ENCODE measurements at regions not wholly inside any gene's neighbourhood (a gene's known extent, or its start where the extent isn't known, plus 50 kb on each side); places are given as distances from the start of the nearest gene placed in this dataset.
"Not testable (repeated sequence)": the region's sequence is repeated elsewhere in the genome, so short reads cannot be mapped to it uniquely, and the experiment has no call there.

DNA sequence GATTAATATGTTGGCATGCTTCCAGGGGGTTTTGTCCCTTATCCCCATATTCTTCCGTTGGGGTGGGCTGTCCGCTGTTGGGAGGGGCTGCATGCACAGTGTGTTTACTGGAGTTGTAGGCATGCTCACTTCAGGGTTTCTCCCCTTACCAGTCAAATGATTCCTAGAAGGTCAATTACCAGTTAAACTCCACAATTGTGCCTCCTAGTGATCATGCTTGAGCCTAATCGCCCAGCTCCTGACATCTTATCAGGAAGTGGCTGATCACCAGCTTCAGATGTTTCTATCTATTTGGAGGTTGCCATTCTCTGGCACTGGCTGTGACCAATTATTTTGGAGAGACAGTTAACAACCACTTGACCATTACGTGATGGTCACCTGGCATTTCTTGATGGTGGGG, 1090.0 kb downstream of the SLITRK5 start:
- no peak overlapping the region for H3K4me3 Mint-ChIP-seq
- ATAC-seq (no peak), DNase-seq (no peak)
- peaks cover 0 to 7% (median 0%) of the 10 kb centered on the region in 3 donors for H3K36me3 Mint-ChIP-seq
- H3K27me3 Mint-ChIP-seq, result no peaks in the 10 kb centered on the region
- no peak overlapping the region for H3K27ac Mint-ChIP-seq
- peaks cover 0 to 13% (median 2%) of the 10 kb centered on the region in 9 donors for H3K9me3 Mint-ChIP-seq
- no peaks in the 10 kb centered on the region for H3K4me1 Mint-ChIP-seq
- POLR2A ChIA-PET, result no interaction called here

DNA sequence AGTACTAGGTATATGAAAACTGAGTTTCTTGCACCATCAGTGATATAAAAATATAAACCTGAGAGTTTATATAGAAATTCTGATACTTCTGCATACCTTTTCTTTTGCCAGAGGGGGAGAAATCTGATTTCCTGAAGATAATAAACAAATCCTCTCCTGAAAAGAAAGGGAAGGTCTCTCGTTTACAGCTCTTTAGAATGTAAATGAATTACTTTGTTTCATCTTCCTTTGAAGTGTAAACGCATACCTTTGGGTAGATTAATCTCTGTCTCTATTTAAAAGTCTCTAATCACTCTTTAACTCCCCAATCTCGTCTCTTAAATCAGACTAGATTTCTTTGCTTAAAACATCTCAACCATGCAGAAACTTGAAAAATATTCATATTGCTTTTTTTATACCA, 1092.9 kb downstream of the SLITRK5 start:
- no peaks in the 10 kb centered on the region for H3K27me3 Mint-ChIP-seq
- no peaks in the 10 kb centered on the region for H3K4me1 Mint-ChIP-seq
- no peak overlapping the region for H3K27ac Mint-ChIP-seq
- peaks cover 0 to 3% (median 0%) of the 10 kb centered on the region in 9 donors for H3K9me3 Mint-ChIP-seq
- no peak overlapping the region for H3K4me3 Mint-ChIP-seq
- ATAC-seq, result no peak
- POLR2A ChIA-PET, result no interaction called here
- no peaks in the 10 kb centered on the region for H3K36me3 Mint-ChIP-seq
- DNase-seq, result no peak

DNA sequence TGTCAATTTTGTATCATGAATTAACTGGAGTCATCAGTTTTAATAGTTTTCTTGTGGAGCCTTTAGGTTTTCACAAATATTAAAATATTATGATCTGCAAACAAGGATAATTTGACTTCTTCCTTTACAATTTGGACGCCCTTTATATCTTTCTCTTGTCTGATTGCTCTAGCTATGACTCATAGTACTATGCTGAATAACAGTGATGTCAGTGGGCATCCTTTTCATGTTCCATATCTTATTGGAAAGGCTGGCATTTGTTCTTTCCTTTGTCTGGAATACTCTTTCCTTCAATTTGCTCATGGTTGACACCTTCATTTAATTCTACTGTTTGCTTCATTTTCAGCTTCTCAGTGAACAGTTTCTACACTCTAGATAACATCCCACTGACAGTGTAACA, 1129.3 kb downstream of the SLITRK5 start:
- ATAC-seq (no peak), DNase-seq (no peak)
- H3K27ac Mint-ChIP-seq, result no peak overlapping the region
- no peak overlapping the region for H3K4me3 Mint-ChIP-seq
- H3K27me3 Mint-ChIP-seq, result no peaks in the 10 kb centered on the region
- no peaks in the 10 kb centered on the region for H3K4me1 Mint-ChIP-seq
- peaks cover 0 to 18% (median 0%) of the 10 kb centered on the region in 9 donors for H3K9me3 Mint-ChIP-seq
- POLR2A ChIA-PET, result no interaction called here
- H3K36me3 Mint-ChIP-seq, result no peaks in the 10 kb centered on the region

DNA sequence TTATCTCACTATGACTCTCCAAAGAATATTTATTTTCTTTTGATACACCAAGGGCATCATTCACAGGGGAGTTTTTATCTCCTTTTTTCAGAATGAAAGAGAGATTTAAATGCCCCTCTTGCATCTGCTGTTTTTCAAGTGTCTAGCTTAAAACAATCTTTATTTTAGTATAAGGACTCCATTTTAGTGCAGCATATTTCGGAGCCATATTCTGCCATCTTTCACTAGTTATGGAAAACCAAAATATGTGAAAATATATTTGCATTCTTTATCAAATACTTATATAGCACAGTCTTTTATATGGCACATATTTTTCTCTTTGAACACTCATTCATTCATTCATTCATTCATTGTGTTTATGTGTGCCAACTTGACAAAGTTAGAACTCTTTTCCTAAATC, 1130.2 kb downstream of the SLITRK5 start:
- DNase-seq, result no peak
- ATAC-seq, result no peak
- peaks cover 0 to 18% (median 0%) of the 10 kb centered on the region in 9 donors for H3K9me3 Mint-ChIP-seq
- H3K4me3 Mint-ChIP-seq, result no peak overlapping the region
- H3K36me3 Mint-ChIP-seq, result no peaks in the 10 kb centered on the region
- H3K27ac Mint-ChIP-seq, result no peak overlapping the region
- POLR2A ChIA-PET, result no interaction called here
- H3K4me1 Mint-ChIP-seq, result no peaks in the 10 kb centered on the region
- no peaks in the 10 kb centered on the region for H3K27me3 Mint-ChIP-seq

DNA sequence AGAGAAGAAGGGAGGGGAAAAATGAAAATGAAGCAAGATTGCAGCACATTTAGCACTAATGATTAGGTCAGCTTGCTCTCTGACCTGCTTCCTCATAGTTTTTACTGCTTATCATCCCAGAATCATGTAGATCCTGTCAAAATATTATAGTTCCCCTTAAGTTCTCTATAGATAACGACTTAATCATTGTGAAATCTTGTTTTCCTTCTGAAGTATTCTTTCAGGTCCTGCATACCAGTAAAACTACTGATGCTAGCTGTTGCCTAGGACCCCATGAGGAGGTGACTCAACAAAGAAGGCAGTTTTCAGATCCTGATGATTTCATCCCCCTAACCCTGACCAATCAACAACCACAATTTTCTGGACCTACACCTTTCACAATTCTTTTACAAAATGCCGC, 1131.7 kb downstream of the SLITRK5 start:
- H3K27ac Mint-ChIP-seq, result no peak overlapping the region
- no peak overlapping the region for H3K4me3 Mint-ChIP-seq
- ATAC-seq (no peak), DNase-seq (no peak)
- POLR2A ChIA-PET, result no interaction called here
- H3K27me3 Mint-ChIP-seq, result no peaks in the 10 kb centered on the region
- peaks cover 0 to 18% (median 0%) of the 10 kb centered on the region in 9 donors for H3K9me3 Mint-ChIP-seq
- no peaks in the 10 kb centered on the region for H3K36me3 Mint-ChIP-seq
- H3K4me1 Mint-ChIP-seq, result no peaks in the 10 kb centered on the region

DNA sequence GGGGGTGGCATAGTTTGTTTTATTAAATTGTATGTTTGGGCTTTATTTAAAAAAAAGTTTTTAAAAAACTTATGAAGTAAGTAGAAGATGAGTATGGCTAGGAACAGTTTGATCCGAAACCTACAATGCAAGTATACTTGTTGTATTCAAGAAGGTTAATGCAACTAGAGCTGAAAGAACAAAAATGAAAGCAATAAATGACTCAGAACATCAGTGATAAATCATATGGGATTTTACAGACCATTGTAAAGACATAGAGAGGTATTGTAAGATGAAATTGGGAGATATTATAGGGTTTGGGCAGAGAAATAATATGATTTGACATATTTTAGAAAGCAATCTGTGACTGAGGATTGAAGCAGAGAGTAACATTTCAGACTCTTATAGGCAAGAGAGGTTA, 1135.3 kb downstream of the SLITRK5 start:
- H3K36me3 Mint-ChIP-seq, result peaks cover 0 to 9% (median 0%) of the 10 kb centered on the region in 3 donors
- no peak for ATAC-seq
- no peak for DNase-seq
- H3K4me1 Mint-ChIP-seq, result no peaks in the 10 kb centered on the region
- no peak overlapping the region for H3K27ac Mint-ChIP-seq
- no peak overlapping the region for H3K4me3 Mint-ChIP-seq
- H3K27me3 Mint-ChIP-seq, result no peaks in the 10 kb centered on the region
- H3K9me3 Mint-ChIP-seq, result peaks cover 0 to 14% (median 6%) of the 10 kb centered on the region in 9 donors
- POLR2A ChIA-PET, result no interaction called here

DNA sequence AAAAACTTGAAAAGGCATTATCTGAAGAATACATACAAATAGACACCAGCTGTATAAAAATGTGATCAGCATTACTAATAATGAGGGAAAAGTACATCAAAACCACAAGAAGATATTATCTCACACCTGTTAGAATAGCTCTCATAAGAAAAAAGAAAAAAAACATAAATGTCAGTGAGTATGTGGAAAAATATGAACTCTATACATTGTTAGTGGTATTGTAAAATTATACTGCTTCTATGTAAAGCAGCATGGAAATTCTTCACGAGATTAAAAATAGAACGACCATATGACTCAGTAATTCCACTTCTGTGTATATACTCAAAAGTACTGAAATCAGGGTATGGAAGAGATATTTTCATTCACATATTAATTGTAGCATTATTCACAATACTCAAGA, 1146.4 kb downstream of the SLITRK5 start:
- Mint-ChIP-seq H3K27me3 (no peaks in the 10 kb centered on the region), H3K9me3 (peaks cover 0 to 18% (median 2%) of the 10 kb centered on the region in 9 donors), H3K36me3 (no peaks in the 10 kb centered on the region), H3K4me1 (no peaks in the 10 kb centered on the region), H3K4me3 (no peak overlapping the region), H3K27ac (no peak overlapping the region)
- DNase-seq (no peak), ATAC-seq (no peak)
- POLR2A ChIA-PET, result no interaction called here

DNA sequence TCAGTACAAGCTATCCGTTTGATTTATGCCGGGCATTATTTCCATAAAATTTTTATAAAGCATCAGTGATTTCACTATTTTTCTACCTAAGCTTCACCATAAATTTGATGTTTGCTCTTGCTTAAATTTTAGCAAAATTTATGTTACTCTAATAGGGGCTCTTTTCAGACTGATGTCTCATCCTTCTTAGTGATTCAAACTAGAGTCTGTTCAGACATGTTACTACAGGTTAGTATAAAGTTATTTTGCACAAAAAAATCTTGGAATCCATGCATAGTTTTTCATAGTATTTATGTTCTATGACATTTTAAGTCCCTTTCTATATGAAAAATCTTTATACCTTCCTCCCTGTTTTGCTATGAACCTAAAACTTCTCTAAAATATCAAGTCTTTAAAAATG, 1151.9 kb downstream of the SLITRK5 start:
- POLR2A ChIA-PET, result no interaction called here
- H3K4me3 Mint-ChIP-seq, result no peak overlapping the region
- peaks cover 0 to 8% (median 2%) of the 10 kb centered on the region in 9 donors for H3K9me3 Mint-ChIP-seq
- no peaks in the 10 kb centered on the region for H3K4me1 Mint-ChIP-seq
- ATAC-seq, result no peak
- no peaks in the 10 kb centered on the region for H3K36me3 Mint-ChIP-seq
- H3K27ac Mint-ChIP-seq, result no peak overlapping the region
- DNase-seq, result no peak
- H3K27me3 Mint-ChIP-seq, result no peaks in the 10 kb centered on the region

DNA sequence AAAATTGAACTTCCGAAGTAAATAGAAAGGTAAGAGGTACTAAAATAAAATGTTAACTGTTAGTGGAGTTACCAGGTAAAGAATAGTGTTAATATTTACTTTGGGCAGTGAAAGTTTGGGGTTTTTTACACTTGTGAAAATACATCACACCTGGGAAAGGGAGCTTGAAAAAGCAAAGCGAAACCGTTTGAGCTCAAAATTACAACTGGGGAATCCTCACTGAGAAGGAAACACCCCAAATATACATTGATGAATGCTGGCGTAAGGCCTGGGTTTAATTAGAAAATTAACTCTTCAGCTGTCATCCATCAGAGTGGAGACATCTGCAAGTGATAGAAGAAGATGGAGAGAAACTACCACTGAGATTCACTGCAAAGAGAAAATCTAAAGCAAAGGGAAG, 1153.0 kb downstream of the SLITRK5 start:
- POLR2A ChIA-PET, result no interaction called here
- Mint-ChIP-seq H3K27me3 (no peaks in the 10 kb centered on the region), H3K27ac (no peak overlapping the region), H3K36me3 (no peaks in the 10 kb centered on the region), H3K9me3 (peaks cover 0 to 19% (median 2%) of the 10 kb centered on the region in 9 donors), H3K4me1 (no peaks in the 10 kb centered on the region), H3K4me3 (no peak overlapping the region)
- no peak for DNase-seq
- ATAC-seq, result no peak

DNA sequence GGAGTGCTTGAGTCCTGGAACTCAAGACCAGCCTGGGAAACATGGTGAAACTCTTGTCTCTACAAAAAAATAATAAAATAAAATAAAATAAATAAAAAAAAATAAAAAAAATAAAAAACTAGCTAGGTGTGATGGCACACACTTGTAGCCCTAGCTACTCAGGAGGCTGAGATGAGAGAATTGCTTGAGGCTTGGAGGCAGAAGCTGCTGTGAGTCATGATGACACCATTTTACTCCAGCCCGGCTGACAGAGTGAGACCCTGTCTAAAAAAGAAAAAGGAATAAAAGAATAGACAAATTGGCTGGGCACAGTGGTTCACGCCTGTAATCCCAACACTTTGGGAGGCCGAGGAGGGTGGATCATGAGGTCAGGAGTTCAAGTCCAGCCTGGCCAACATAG, 1168.9 kb downstream of the SLITRK5 start:
- no peak overlapping the region for H3K27ac Mint-ChIP-seq
- peaks cover 0 to 19% (median 0%) of the 10 kb centered on the region in 9 donors for H3K9me3 Mint-ChIP-seq
- H3K27me3 Mint-ChIP-seq, result no peaks in the 10 kb centered on the region
- POLR2A ChIA-PET, result no interaction called here
- H3K4me3 Mint-ChIP-seq, result no peak overlapping the region
- H3K4me1 Mint-ChIP-seq, result no peaks in the 10 kb centered on the region
- no peaks in the 10 kb centered on the region for H3K36me3 Mint-ChIP-seq
- DNase-seq (no peak), ATAC-seq (no peak)

DNA sequence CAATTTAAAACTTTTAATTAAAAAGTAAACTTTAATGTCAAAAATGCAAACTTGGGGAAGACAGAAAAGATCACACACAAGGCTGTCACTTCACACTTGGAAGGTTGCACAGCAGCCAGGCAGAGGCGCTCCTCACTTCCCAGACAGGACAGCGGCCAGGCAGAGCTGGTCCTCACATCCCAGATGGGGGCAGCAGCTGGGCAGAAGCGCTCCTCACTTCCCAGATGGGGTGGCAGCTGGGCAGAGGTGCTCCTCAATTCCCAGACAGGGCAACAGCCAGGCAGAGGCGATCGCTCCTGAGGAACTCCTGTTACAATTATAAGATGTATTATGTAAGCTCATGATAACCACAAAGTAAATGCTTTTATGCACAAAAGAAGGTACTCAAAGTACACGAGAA, 1181.1 kb downstream of the SLITRK5 start:
- H3K4me3 Mint-ChIP-seq, H3K27me3 Mint-ChIP-seq, H3K36me3 Mint-ChIP-seq, H3K27ac Mint-ChIP-seq, DNase-seq, ATAC-seq, POLR2A ChIA-PET, H3K4me1 Mint-ChIP-seq: not testable (repeated sequence)
- H3K9me3 Mint-ChIP-seq, result peaks cover 3 to 38% (median 12%) of the 10 kb centered on the region in 9 donors

DNA sequence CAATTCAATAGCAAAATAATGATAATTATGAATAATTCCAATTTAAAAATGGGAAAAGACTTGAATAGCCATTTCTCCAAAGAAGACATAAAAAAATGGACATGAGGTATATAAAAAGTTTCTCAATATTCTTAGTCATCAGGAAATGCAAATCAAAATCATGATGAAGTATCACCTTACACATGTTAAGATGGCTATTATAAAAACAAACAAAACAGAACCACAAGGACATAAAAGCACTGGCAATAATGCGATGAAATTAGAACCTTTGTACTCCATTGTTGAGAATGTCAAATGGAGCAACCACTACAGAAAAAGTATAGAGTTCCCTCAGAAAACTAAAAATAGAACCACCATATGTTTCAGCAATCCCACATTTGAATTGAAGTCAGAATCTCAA, 1186.1 kb downstream of the SLITRK5 start:
- Mint-ChIP-seq H3K27ac (no peak overlapping the region), H3K27me3 (no peaks in the 10 kb centered on the region), H3K4me3 (no peak overlapping the region), H3K9me3 (peaks cover 0 to 29% (median 10%) of the 10 kb centered on the region in 9 donors), H3K4me1 (no peaks in the 10 kb centered on the region), H3K36me3 (no peaks in the 10 kb centered on the region)
- DNase-seq (no peak), ATAC-seq (no peak)
- POLR2A ChIA-PET, result no interaction called here

DNA sequence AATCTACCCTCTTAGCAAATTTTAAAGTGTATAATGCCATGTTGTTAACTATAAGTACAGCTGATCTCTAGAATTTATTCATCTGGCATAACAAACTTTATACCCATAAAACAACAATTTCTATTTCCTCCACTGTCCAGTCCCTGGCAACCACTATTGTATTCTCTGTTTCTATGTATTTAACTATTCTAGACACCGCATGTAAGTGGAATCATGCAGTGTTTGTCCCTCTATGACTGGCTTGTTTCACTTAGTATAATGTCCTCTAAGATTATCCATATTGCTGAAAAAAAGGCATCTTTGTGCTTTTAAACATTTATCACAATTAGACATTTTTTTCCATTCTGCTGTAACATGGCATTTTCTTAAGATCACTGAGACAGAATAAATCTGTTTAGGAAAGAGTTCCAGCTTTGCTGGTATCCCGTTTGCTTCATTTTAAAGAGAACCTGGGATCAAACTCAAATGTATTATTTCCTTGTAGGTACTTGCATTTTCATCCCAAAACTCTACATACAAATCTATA, 1191.0 kb downstream of the SLITRK5 start:
- Mint-ChIP-seq H3K36me3 (no peaks in the 10 kb centered on the region), H3K4me1 (no peaks in the 10 kb centered on the region), H3K9me3 (peaks cover 0 to 6% (median 0%) of the 10 kb centered on the region in 9 donors), H3K4me3 (no peak overlapping the region), H3K27ac (no peak overlapping the region), H3K27me3 (no peaks in the 10 kb centered on the region)
- POLR2A ChIA-PET, result no interaction called here
- no peak for DNase-seq
- no peak for ATAC-seq

DNA sequence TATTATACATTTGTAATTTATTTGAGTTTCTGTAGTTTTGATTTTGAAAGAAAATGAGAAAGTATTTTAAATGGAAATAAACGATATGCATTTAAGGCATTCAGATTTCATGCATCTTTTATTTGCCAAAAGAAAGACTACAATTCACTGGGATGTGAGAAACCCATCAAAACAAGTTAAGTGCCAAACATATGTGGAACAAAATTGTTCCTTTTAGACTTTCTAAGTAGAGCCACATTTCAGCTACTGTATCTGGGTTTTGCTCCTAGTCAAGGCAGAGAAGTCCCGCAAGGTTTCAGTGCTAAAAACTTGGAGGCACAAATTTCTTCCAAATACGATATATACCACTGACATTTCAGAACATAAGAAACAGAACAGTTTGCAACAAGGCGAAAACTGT, 1191.9 kb downstream of the SLITRK5 start:
- no peak for DNase-seq
- H3K27me3 Mint-ChIP-seq, result no peaks in the 10 kb centered on the region
- H3K36me3 Mint-ChIP-seq, result no peaks in the 10 kb centered on the region
- H3K4me3 Mint-ChIP-seq, result no peak overlapping the region
- ATAC-seq, result no peak
- H3K27ac Mint-ChIP-seq, result no peak overlapping the region
- H3K9me3 Mint-ChIP-seq, result peaks cover 0 to 14% (median 0%) of the 10 kb centered on the region in 9 donors
- POLR2A ChIA-PET, result no interaction called here
- peaks cover 0 to 2% (median 0%) of the 10 kb centered on the region in 4 donors for H3K4me1 Mint-ChIP-seq

All from naive thymus-derived CD8-positive, alpha-beta T cell (primary cell).